HG03457 (cell line): ENCODE measurements at regions not wholly inside any gene's neighbourhood (a gene's known extent, or its start where the extent isn't known, plus 50 kb on each side); places are given as distances from the start of the nearest gene placed in this dataset.

Experiments
- ATAC-seq: cut with Tn5 transposase; IDR thresholded peaks from one replicate; pipeline ENCODE4 v1.9.1; 2021; ENCODE audit warnings: moderate number of reproducible peaks; ENCODE audit not compliant: unreplicated experiment

- no peak for ATAC-seq
These were observed 1047.6 kb upstream of the ADGRL4 start for GRCh38 chr1:80054129-80054528.

DNA sequence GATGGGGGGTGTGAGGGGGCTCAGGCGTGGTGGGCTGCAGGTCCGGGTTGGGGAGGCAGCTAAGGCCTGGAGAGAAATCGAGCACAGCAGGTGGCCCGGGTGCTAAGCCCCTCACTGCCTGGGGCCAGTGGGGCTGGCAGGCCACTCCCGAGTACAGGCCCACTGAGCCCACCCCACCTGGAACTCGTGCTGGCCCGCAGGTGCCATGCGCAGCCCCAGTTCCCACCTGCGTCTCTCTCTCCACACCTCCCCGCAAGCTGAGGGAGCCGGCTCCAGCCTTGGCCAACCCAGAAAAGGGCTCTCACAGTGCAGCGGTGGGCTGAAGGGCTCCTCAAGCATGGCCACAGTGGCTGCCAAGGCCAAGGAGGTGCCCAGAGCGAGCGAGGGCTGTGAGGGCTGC is 1047.1 kb upstream of the ADGRL4 start:
- ATAC-seq = no peak

- no peak for ATAC-seq
These were observed 1044.0 kb upstream of the ADGRL4 start for GRCh38 chr1:80050523-80050922.

- no peak for ATAC-seq
These were observed 1043.6 kb upstream of the ADGRL4 start for GRCh38 chr1:80050085-80050484.

DNA sequence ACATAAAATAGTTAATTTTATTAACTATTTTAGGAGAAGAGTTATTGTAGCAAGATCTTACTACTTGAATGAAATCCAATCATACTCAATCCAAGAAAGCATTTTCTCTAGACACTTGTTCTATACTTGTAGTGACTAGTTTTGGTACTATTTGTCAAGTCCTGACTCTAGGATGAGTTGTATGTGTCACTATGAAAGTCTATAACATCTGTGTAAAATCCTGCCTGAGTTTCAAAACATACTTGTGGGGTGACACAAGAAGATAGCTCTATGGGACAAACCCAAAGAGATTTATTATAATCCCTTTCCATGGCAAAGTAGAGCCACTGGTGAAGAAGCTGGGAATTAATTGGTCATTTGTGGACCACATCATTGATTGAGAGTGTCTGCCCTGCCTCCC is 1042.2 kb upstream of the ADGRL4 start:
- ATAC-seq = no peak

DNA sequence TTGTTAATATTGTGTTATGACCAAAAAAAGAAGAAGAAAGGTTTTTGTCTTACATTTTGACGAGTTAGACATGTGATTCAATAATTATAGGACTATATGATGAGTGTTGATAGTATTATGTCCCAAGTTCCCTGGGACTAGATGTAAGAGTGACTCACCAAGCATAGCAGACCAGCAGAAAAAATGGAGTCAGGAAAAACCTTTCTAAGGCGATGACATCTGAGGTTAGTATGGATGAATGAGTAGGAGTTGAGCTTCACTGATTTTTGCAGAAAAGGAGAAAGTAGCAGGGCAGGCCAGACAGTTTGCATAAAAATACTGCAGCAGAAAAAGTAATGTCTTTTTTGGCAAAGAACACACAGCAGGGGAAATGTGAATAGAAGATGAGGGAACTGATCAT is 1041.3 kb upstream of the ADGRL4 start:
- no peak for ATAC-seq

DNA sequence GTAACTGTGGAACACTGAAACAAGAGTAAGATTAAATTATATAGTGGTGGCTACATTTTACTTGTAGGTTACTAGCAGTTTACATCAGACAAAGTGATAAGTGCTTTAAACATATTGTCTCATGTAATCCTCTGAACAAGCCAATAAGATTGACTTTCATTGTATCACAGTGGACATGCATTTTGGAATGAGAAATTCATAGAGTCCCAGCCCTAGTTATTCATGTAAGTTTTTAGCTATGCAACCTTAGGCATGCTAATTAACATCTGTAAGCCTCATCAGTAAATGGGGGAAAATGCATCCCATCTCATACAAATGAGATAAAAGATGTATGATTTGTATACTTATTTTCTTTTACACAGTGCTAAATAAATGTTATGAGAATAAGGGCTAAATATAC is 1038.1 kb upstream of the ADGRL4 start:
- ATAC-seq = no peak

- no peak for ATAC-seq
These were observed 1030.3 kb upstream of the ADGRL4 start for GRCh38 chr1:80036690-80037432.

- ATAC-seq = no peak
These were observed 1016.8 kb upstream of the ADGRL4 start for GRCh38 chr1:80023358-80023757.

GRCh38 chr1:80021891-80022290 is 1015.4 kb upstream of the ADGRL4 start:
- no peak for ATAC-seq

DNA sequence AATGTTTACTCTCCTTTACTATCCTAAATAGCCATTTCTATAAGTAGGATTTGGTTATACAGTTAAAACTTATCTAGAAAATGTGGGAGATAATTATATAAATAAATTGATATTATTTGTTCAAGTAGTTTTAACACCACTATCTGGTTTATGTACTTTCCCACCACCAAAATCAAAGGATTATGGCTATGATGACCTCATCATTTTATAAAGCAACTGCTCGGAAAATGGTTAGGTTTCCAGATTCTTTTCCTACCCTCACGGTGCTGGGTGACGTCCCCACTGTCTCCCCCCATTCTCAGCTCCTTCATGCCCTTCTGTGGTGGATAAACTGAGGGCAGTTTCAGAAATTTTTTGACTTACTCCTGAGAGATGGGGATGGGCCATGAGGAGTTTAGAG is 1011.8 kb upstream of the ADGRL4 start:
- ATAC-seq = no peak

GRCh38 chr1:80008934-80009333 is 1002.4 kb upstream of the ADGRL4 start:
- ATAC-seq = no peak

- no peak for ATAC-seq
These were observed 996.7 kb upstream of the ADGRL4 start for GRCh38 chr1:80003250-80003649.

- ATAC-seq = no peak
These were observed 981.9 kb upstream of the ADGRL4 start for GRCh38 chr1:79988401-79988800.

GRCh38 chr1:79982211-79982610 is 975.7 kb upstream of the ADGRL4 start:
- ATAC-seq = no peak

GRCh38 chr1:79981481-79981880 is 975.0 kb upstream of the ADGRL4 start:
- no peak for ATAC-seq

GRCh38 chr1:79979346-79979745 is 972.8 kb upstream of the ADGRL4 start:
- no peak for ATAC-seq

GRCh38 chr1:79976287-79976686 is 969.8 kb upstream of the ADGRL4 start:
- no peak for ATAC-seq

DNA sequence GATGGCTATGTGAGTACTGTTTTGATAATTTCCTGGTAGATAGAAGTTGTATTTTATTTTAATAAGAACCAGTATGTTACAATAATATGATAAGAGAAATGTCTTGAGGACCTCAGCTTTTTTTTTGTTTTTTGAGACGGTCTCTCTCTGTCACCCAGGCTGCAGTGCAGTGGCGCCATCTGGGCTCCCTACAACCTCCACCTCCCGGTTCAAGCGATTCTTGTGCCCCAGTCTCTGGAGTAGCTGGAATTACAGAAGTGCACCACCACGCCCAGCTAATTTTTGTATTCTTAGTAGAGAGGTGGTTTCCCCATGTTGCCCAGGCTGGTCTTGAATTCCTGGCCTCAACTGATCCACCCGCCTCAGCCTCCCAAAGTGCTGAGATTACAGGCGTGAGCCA is 968.1 kb upstream of the ADGRL4 start:
- no peak for ATAC-seq

- ATAC-seq = no peak
These were observed 963.4 kb upstream of the ADGRL4 start for GRCh38 chr1:79969886-79970285.

GRCh38 chr1:79966438-79966837 is 959.9 kb upstream of the ADGRL4 start:
- ATAC-seq = no peak

DNA sequence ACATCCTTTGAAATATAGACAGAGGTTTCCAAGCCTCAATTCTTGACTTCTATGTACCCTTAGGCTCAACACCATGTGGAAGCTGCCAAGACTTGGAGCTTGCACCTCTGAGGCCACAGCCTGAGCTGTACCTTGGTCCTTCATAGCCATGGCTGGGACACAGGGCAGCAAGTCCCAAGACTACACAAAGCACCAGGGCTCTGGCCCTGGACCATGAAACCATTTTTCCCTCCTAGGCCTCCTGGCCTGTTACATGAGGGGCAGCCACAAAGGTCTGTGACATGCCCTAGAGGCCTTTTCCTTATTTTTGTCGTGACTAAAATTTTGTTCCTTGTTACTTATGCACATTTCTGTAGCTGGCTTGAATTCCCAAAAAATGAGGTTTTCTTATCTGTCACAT is 953.1 kb upstream of the ADGRL4 start:
- no peak for ATAC-seq

- no peak for ATAC-seq
These were observed 949.4 kb upstream of the ADGRL4 start for GRCh38 chr1:79955966-79956365.
